ENCODE measurements at regions not wholly inside any gene's neighbourhood (a gene's known extent, or its start where the extent isn't known, plus 50 kb on each side); places are given as distances from the start of the nearest gene placed in this dataset.
"Not testable (repeated sequence)": the region's sequence is repeated elsewhere in the genome, so short reads cannot be mapped to it uniquely, and the experiment has no call there.

- dilution Hi-C loops (cut with MboI; ENCODE audit: extremely low pct_ligation_motif_present, low sequenced_read_pairs) = no loop called here
- Histone ChIP-seq H3K9me3 (ENCODE audit: control insufficient read depth, low read depth, low read length) (no peaks in the 10 kb centered on the region), H3K4me3 (ENCODE audit: control insufficient read depth in 2 of 3, extremely low read depth in 1 of 3, insufficient read depth in 2 of 3, low read depth in 1 of 3, low read length in 3 of 3) (no peak overlapping the region), H3K9ac (ENCODE audit: control insufficient read depth, extremely low read depth, insufficient read depth, low read length) (no peak overlapping the region), H3K9me1 (ENCODE audit: control insufficient read depth, extremely low read depth, insufficient read depth, low read length) (no peaks in the 10 kb centered on the region), H3K79me2 (ENCODE audit: control insufficient read depth, insufficient read depth, low read length) (no peaks in the 10 kb centered on the region), H2AFZ (ENCODE audit: control insufficient read depth, low read length) (no peak overlapping the region), H4K20me1 (ENCODE audit: control insufficient read depth, extremely low read depth, insufficient read depth, low read length) (no peaks in the 10 kb centered on the region), H3K4me1 (ENCODE audit: control insufficient read depth, extremely low read depth, insufficient read depth, low read length) (no peaks in the 10 kb centered on the region), H3K27ac (ENCODE audit: control insufficient read depth, insufficient read depth, low read length) (no peak overlapping the region), H3K27me3 (ENCODE audit: control insufficient read depth, extremely low read depth, insufficient read depth, low read length) (no peaks in the 10 kb centered on the region), H3K4me2 (ENCODE audit: control insufficient read depth, extremely low read depth, insufficient read depth, low read depth, low read length) (no peak overlapping the region), H3K36me3 (ENCODE audit: control insufficient read depth in 2 of 2, extremely low read depth in 1 of 2, insufficient read depth in 2 of 2, low read length in 2 of 2) (no peaks in the 10 kb centered on the region)
- TF ChIP-seq, protein P1, sequence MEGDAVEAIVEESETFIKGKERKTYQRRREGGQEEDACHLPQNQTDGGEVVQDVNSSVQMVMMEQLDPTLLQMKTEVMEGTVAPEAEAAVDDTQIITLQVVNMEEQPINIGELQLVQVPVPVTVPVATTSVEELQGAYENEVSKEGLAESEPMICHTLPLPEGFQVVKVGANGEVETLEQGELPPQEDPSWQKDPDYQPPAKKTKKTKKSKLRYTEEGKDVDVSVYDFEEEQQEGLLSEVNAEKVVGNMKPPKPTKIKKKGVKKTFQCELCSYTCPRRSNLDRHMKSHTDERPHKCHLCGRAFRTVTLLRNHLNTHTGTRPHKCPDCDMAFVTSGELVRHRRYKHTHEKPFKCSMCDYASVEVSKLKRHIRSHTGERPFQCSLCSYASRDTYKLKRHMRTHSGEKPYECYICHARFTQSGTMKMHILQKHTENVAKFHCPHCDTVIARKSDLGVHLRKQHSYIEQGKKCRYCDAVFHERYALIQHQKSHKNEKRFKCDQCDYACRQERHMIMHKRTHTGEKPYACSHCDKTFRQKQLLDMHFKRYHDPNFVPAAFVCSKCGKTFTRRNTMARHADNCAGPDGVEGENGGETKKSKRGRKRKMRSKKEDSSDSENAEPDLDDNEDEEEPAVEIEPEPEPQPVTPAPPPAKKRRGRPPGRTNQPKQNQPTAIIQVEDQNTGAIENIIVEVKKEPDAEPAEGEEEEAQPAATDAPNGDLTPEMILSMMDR (optimal IDR thresholded peaks at IDR 0.05 in 1 of 3, IDR thresholded peaks at IDR 0.05 in 1 of 3, conservative IDR thresholded peaks at IDR 0.05 in 1 of 3; ENCODE audit: extremely low read depth in 1 of 3, insufficient read depth in 2 of 3, low read length in 3 of 3) = no peak
- no peak for TF ChIP-seq EZH2 (IDR thresholded peaks at IDR 0.05; ENCODE audit: low read length)
- FAIRE-seq = no peak
- DNase-seq (ENCODE audit: low read depth, low spot score) = no peak
These were observed 331.6 kb upstream of the PTGER4 start for GRCh38 chr5:40347981-40348725.

DNA sequence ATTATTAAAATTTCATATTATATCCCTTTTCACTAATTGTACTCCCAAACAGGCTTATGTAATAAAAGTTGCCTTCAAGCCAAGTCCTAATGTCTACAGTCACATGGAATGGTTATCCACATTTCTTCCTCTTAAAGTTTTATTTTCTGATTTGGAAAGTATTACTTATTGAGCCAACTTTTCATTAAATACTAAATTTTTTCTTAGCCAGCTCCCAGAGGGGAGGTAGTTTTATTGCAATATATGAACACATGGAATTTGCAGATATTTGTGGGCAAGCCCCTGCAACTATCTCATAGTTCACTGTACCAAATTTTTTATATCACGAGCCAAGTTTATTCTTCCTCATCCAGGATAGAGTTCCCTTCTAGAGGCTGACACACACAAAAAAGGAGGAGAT lies 332.8 kb upstream of the PTGER4 start:
- Histone ChIP-seq H3K4me2 (ENCODE audit: control insufficient read depth, extremely low read depth, insufficient read depth, low read depth, low read length) (no peak overlapping the region), H3K79me2 (ENCODE audit: control insufficient read depth, insufficient read depth, low read length) (no peaks in the 10 kb centered on the region), H3K4me1 (ENCODE audit: control insufficient read depth, extremely low read depth, insufficient read depth, low read length) (no peaks in the 10 kb centered on the region), H4K20me1 (ENCODE audit: control insufficient read depth, extremely low read depth, insufficient read depth, low read length) (no peaks in the 10 kb centered on the region), H3K9ac (ENCODE audit: control insufficient read depth, extremely low read depth, insufficient read depth, low read length) (no peak overlapping the region), H3K36me3 (ENCODE audit: control insufficient read depth in 2 of 2, extremely low read depth in 1 of 2, insufficient read depth in 2 of 2, low read length in 2 of 2) (no peaks in the 10 kb centered on the region), H2AFZ (ENCODE audit: control insufficient read depth, low read length) (no peak overlapping the region), H3K27me3 (ENCODE audit: control insufficient read depth, extremely low read depth, insufficient read depth, low read length) (no peaks in the 10 kb centered on the region), H3K4me3 (ENCODE audit: control insufficient read depth in 2 of 3, extremely low read depth in 1 of 3, insufficient read depth in 2 of 3, low read depth in 1 of 3, low read length in 3 of 3) (no peak overlapping the region), H3K9me3 (ENCODE audit: control insufficient read depth, low read depth, low read length) (no peaks in the 10 kb centered on the region), H3K9me1 (ENCODE audit: control insufficient read depth, extremely low read depth, insufficient read depth, low read length) (no peaks in the 10 kb centered on the region), H3K27ac (ENCODE audit: control insufficient read depth, insufficient read depth, low read length) (no peak overlapping the region)
- DNase-seq (ENCODE audit: low read depth, low spot score) = no peak
- FAIRE-seq = no peak
- TF ChIP-seq, protein P1 (optimal IDR thresholded peaks at IDR 0.05 in 1 of 3, IDR thresholded peaks at IDR 0.05 in 1 of 3, conservative IDR thresholded peaks at IDR 0.05 in 1 of 3; ENCODE audit: extremely low read depth in 1 of 3, insufficient read depth in 2 of 3, low read length in 3 of 3) = no peak
- TF ChIP-seq EZH2 (IDR thresholded peaks at IDR 0.05; ENCODE audit: low read length) = no peak
- dilution Hi-C loops (cut with MboI; ENCODE audit: extremely low pct_ligation_motif_present, low sequenced_read_pairs) = no loop called here

GRCh38 chr5:40338434-40338833 lies 341.3 kb upstream of the PTGER4 start:
- H3K9me3 ChIP-seq (ENCODE audit: control insufficient read depth, low read depth, low read length); H3K27me3 ChIP-seq (ENCODE audit: control insufficient read depth, extremely low read depth, insufficient read depth, low read length); H2AFZ ChIP-seq (ENCODE audit: control insufficient read depth, low read length); dilution Hi-C loops (cut with MboI; ENCODE audit: extremely low pct_ligation_motif_present, low sequenced_read_pairs); H3K4me3 ChIP-seq (ENCODE audit: control insufficient read depth in 2 of 3, extremely low read depth in 1 of 3, insufficient read depth in 2 of 3, low read depth in 1 of 3, low read length in 3 of 3); FAIRE-seq; H4K20me1 ChIP-seq (ENCODE audit: control insufficient read depth, extremely low read depth, insufficient read depth, low read length); H3K79me2 ChIP-seq (ENCODE audit: control insufficient read depth, insufficient read depth, low read length); DNase-seq (ENCODE audit: low read depth, low spot score); H3K27ac ChIP-seq (ENCODE audit: control insufficient read depth, insufficient read depth, low read length); H3K9ac ChIP-seq (ENCODE audit: control insufficient read depth, extremely low read depth, insufficient read depth, low read length); H3K9me1 ChIP-seq (ENCODE audit: control insufficient read depth, extremely low read depth, insufficient read depth, low read length); H3K4me2 ChIP-seq (ENCODE audit: control insufficient read depth, extremely low read depth, insufficient read depth, low read depth, low read length); H3K36me3 ChIP-seq (ENCODE audit: control insufficient read depth in 2 of 2, extremely low read depth in 1 of 2, insufficient read depth in 2 of 2, low read length in 2 of 2): not testable (repeated sequence)
- peaks cover 15% of the 10 kb centered on the region for H3K4me1 ChIP-seq (ENCODE audit: control insufficient read depth, extremely low read depth, insufficient read depth, low read length)
